ENCODE measurements at regions not wholly inside any gene's neighbourhood (a gene's known extent, or its start where the extent isn't known, plus 50 kb on each side); places are given as distances from the start of the nearest gene placed in this dataset.
"Not testable (repeated sequence)": the region's sequence is repeated elsewhere in the genome, so short reads cannot be mapped to it uniquely, and the experiment has no call there.

GRCh38 chr18:67417864-67418523 is 98.5 kb downstream of the DSEL start:
- Histone ChIP-seq H3K36me3 (ENCODE audit: control insufficient read depth, insufficient read depth, low read length) (no peaks in the 10 kb centered on the region), H3K4me3 (ENCODE audit: low read depth, low read length) (no peak overlapping the region), H3K9ac (ENCODE audit: low read depth, low read length) (no peak overlapping the region), H3K4me1 (ENCODE audit: control insufficient read depth, insufficient read depth, low read length) (no peaks in the 10 kb centered on the region), H3K27me3 (ENCODE audit: control insufficient read depth, insufficient read depth, low read length) (no peaks in the 10 kb centered on the region), H3K27ac (ENCODE audit: low read depth, low read length) (no peak overlapping the region), H3K9me3 (ENCODE audit: control insufficient read depth, insufficient read depth, low read length) (no peaks in the 10 kb centered on the region)

GRCh38 chr18:67411116-67411515 is 105.4 kb downstream of the DSEL start:
- Histone ChIP-seq H3K9me3 (ENCODE audit: control insufficient read depth, insufficient read depth, low read length) (no peaks in the 10 kb centered on the region), H3K27me3 (ENCODE audit: control insufficient read depth, insufficient read depth, low read length) (no peaks in the 10 kb centered on the region), H3K36me3 (ENCODE audit: control insufficient read depth, insufficient read depth, low read length) (no peaks in the 10 kb centered on the region), H3K9ac (ENCODE audit: low read depth, low read length) (no peak overlapping the region), H3K4me3 (ENCODE audit: low read depth, low read length) (no peak overlapping the region), H3K4me1 (ENCODE audit: control insufficient read depth, insufficient read depth, low read length) (no peaks in the 10 kb centered on the region), H3K27ac (ENCODE audit: low read depth, low read length) (no peak overlapping the region)

GRCh38 chr18:67410075-67411070 is 106.1 kb downstream of the DSEL start:
- Histone ChIP-seq H3K4me1 (ENCODE audit: control insufficient read depth, insufficient read depth, low read length) (no peaks in the 10 kb centered on the region), H3K36me3 (ENCODE audit: control insufficient read depth, insufficient read depth, low read length) (no peaks in the 10 kb centered on the region), H3K9ac (ENCODE audit: low read depth, low read length) (no peak overlapping the region), H3K9me3 (ENCODE audit: control insufficient read depth, insufficient read depth, low read length) (no peaks in the 10 kb centered on the region), H3K27ac (ENCODE audit: low read depth, low read length) (no peak overlapping the region), H3K27me3 (ENCODE audit: control insufficient read depth, insufficient read depth, low read length) (no peaks in the 10 kb centered on the region), H3K4me3 (ENCODE audit: low read depth, low read length) (no peak overlapping the region)

GRCh38 chr18:67408240-67408639 is 108.3 kb downstream of the DSEL start:
- no peaks in the 10 kb centered on the region for H3K36me3 ChIP-seq (ENCODE audit: control insufficient read depth, insufficient read depth, low read length)
- H3K4me3 ChIP-seq (ENCODE audit: low read depth, low read length): no peak overlapping the region
- H3K9ac ChIP-seq (ENCODE audit: low read depth, low read length): no peak overlapping the region
- H3K4me1 ChIP-seq (ENCODE audit: control insufficient read depth, insufficient read depth, low read length): no peaks in the 10 kb centered on the region
- H3K9me3 ChIP-seq (ENCODE audit: control insufficient read depth, insufficient read depth, low read length): no peaks in the 10 kb centered on the region
- no peak overlapping the region for H3K27ac ChIP-seq (ENCODE audit: low read depth, low read length)
- no peaks in the 10 kb centered on the region for H3K27me3 ChIP-seq (ENCODE audit: control insufficient read depth, insufficient read depth, low read length)

- Histone ChIP-seq H3K4me1 (ENCODE audit: control insufficient read depth, insufficient read depth, low read length) (no peaks in the 10 kb centered on the region), H3K9ac (ENCODE audit: low read depth, low read length) (no peak overlapping the region), H3K27ac (ENCODE audit: low read depth, low read length) (no peak overlapping the region), H3K27me3 (ENCODE audit: control insufficient read depth, insufficient read depth, low read length) (no peaks in the 10 kb centered on the region), H3K4me3 (ENCODE audit: low read depth, low read length) (no peak overlapping the region), H3K9me3 (ENCODE audit: control insufficient read depth, insufficient read depth, low read length) (no peaks in the 10 kb centered on the region), H3K36me3 (ENCODE audit: control insufficient read depth, insufficient read depth, low read length) (no peaks in the 10 kb centered on the region)
Measured at GRCh38 chr18:67406714-67407113, 109.8 kb downstream of the DSEL start.

GRCh38 chr18:67402543-67402942 is 114.0 kb downstream of the DSEL start:
- no peaks in the 10 kb centered on the region for H3K9me3 ChIP-seq (ENCODE audit: control insufficient read depth, insufficient read depth, low read length)
- H3K4me3 ChIP-seq (ENCODE audit: low read depth, low read length): no peak overlapping the region
- no peak overlapping the region for H3K9ac ChIP-seq (ENCODE audit: low read depth, low read length)
- H3K27me3 ChIP-seq (ENCODE audit: control insufficient read depth, insufficient read depth, low read length): no peaks in the 10 kb centered on the region
- no peak overlapping the region for H3K27ac ChIP-seq (ENCODE audit: low read depth, low read length)
- no peaks in the 10 kb centered on the region for H3K4me1 ChIP-seq (ENCODE audit: control insufficient read depth, insufficient read depth, low read length)
- H3K36me3 ChIP-seq (ENCODE audit: control insufficient read depth, insufficient read depth, low read length): no peaks in the 10 kb centered on the region

GRCh38 chr18:67400502-67401117 is 115.9 kb downstream of the DSEL start:
- H3K36me3 ChIP-seq (ENCODE audit: control insufficient read depth, insufficient read depth, low read length): no peaks in the 10 kb centered on the region
- H3K27ac ChIP-seq (ENCODE audit: low read depth, low read length): no peak overlapping the region
- H3K9ac ChIP-seq (ENCODE audit: low read depth, low read length): no peak overlapping the region
- no peaks in the 10 kb centered on the region for H3K27me3 ChIP-seq (ENCODE audit: control insufficient read depth, insufficient read depth, low read length)
- no peak overlapping the region for H3K4me3 ChIP-seq (ENCODE audit: low read depth, low read length)
- no peaks in the 10 kb centered on the region for H3K4me1 ChIP-seq (ENCODE audit: control insufficient read depth, insufficient read depth, low read length)
- H3K9me3 ChIP-seq (ENCODE audit: control insufficient read depth, insufficient read depth, low read length): no peaks in the 10 kb centered on the region

- Histone ChIP-seq H3K9ac (ENCODE audit: low read depth, low read length) (no peak overlapping the region), H3K4me1 (ENCODE audit: control insufficient read depth, insufficient read depth, low read length) (no peaks in the 10 kb centered on the region), H3K27ac (ENCODE audit: low read depth, low read length) (no peak overlapping the region), H3K9me3 (ENCODE audit: control insufficient read depth, insufficient read depth, low read length) (no peaks in the 10 kb centered on the region), H3K36me3 (ENCODE audit: control insufficient read depth, insufficient read depth, low read length) (no peaks in the 10 kb centered on the region), H3K4me3 (ENCODE audit: low read depth, low read length) (no peak overlapping the region), H3K27me3 (ENCODE audit: control insufficient read depth, insufficient read depth, low read length) (no peaks in the 10 kb centered on the region)
Measured at GRCh38 chr18:67386032-67386431, 130.5 kb downstream of the DSEL start.

GRCh38 chr18:67385455-67385854 is 131.1 kb downstream of the DSEL start:
- Histone ChIP-seq H3K9me3 (ENCODE audit: control insufficient read depth, insufficient read depth, low read length) (no peaks in the 10 kb centered on the region), H3K36me3 (ENCODE audit: control insufficient read depth, insufficient read depth, low read length) (no peaks in the 10 kb centered on the region), H3K9ac (ENCODE audit: low read depth, low read length) (no peak overlapping the region), H3K27me3 (ENCODE audit: control insufficient read depth, insufficient read depth, low read length) (no peaks in the 10 kb centered on the region), H3K4me1 (ENCODE audit: control insufficient read depth, insufficient read depth, low read length) (no peaks in the 10 kb centered on the region), H3K4me3 (ENCODE audit: low read depth, low read length) (no peak overlapping the region), H3K27ac (ENCODE audit: low read depth, low read length) (no peak overlapping the region)

GRCh38 chr18:67384057-67384456 is 132.5 kb downstream of the DSEL start:
- H3K36me3 ChIP-seq (ENCODE audit: control insufficient read depth, insufficient read depth, low read length); H3K9me3 ChIP-seq (ENCODE audit: control insufficient read depth, insufficient read depth, low read length); H3K9ac ChIP-seq (ENCODE audit: low read depth, low read length); H3K4me3 ChIP-seq (ENCODE audit: low read depth, low read length); H3K27ac ChIP-seq (ENCODE audit: low read depth, low read length); H3K4me1 ChIP-seq (ENCODE audit: control insufficient read depth, insufficient read depth, low read length); H3K27me3 ChIP-seq (ENCODE audit: control insufficient read depth, insufficient read depth, low read length): not testable (repeated sequence)
